Spleen (tissue), 11 donors: ENCODE measurements at regions not wholly inside any gene's neighbourhood (a gene's known extent, or its start where the extent isn't known, plus 50 kb on each side); places are given as distances from the start of the nearest gene placed in this dataset.

Source experiments
- DNase-seq: peaks from one replicate; pipeline ENCODE4 v3.0.0-alpha.2; 2020
- H3K27ac ChIP-seq, 8 donors: fragments of 200-600 bp; sonication (generic) in 7 of 8; 1 replicate in 4 of 8; 2 replicates in 4 of 8; pipeline versions ENCODE4 v1.5.0 to v1.8.0; 2016 to 2021; ENCODE audit warnings: inconsistent platforms in 4 of 8, mild to moderate bottlenecking in 4 of 8, moderate library complexity in 1 of 8
- H3K27me3 ChIP-seq, 7 donors: fragments of 200-600 bp; sonication (generic) in 6 of 7; replicated peaks in 1 of 7; 1 replicate in 4 of 7; 2 replicates in 3 of 7; pipeline versions ENCODE4 v1.5.0 to v1.8.0; 2016 to 2021; ENCODE audit warnings: inconsistent platforms in 3 of 7, mild to moderate bottlenecking in 1 of 7
- H3K36me3 ChIP-seq, 6 donors: fragments of 200-600 bp; sonication (generic) in 5 of 6; 1 replicate in 4 of 6; 2 replicates in 2 of 6; pipeline versions ENCODE4 v1.5.0 to v1.8.0; 2016 to 2021; ENCODE audit warnings: inconsistent platforms in 2 of 6
- H3K4me1 ChIP-seq, 6 donors: fragments of 200-600 bp; sonication (generic) in 5 of 6; 1 replicate in 3 of 6; 2 replicates in 3 of 6; pipeline versions ENCODE4 v1.5.0 to v1.8.0; 2016 to 2021; ENCODE audit warnings: inconsistent platforms in 3 of 6
- H3K4me3 ChIP-seq, 8 donors: fragments of 200-600 bp; sonication (generic) in 7 of 8; 1 replicate in 4 of 8; 2 replicates in 4 of 8; pipeline versions ENCODE4 v1.5.0 to v1.8.0; 2016 to 2021; ENCODE audit warnings: inconsistent platforms in 4 of 8, mild to moderate bottlenecking in 4 of 8, moderate library complexity in 2 of 8
- H3K9me3 ChIP-seq, 8 donors: fragments of 200-600 bp; sonication (generic) in 7 of 8; 1 replicate in 4 of 8; 2 replicates in 4 of 8; pipeline versions ENCODE4 v1.5.0 to v1.8.0; 2016 to 2021; ENCODE audit warnings: inconsistent platforms in 4 of 8
- CTCF ChIP-seq, 11 experiments: fragments of 200-600 bp in 7 of 11; fragments of 450-650 bp in 4 of 11; sonication (generic) in 4 of 11; IDR thresholded peaks in 8 of 11; conservative IDR thresholded peaks in 3 of 11; 1 replicate in 7 of 11; 2 replicates in 4 of 11; pipeline versions ENCODE4 v1.4.0 to v1.8.0; 2016 to 2021; ENCODE audit warnings: antibody characterized with exemption in 11 of 11, inconsistent platforms in 4 of 11, mild to moderate bottlenecking in 1 of 11
- POLR2A ChIP-seq, 3 donors: fragments of 450-650 bp; IDR thresholded peaks; one replicate each; pipeline ENCODE4 v1.5.1; 2017; ENCODE audit warnings: antibody characterized with exemption in 3 of 3, mild to moderate bottlenecking in 1 of 3
- POLR2AphosphoS5 ChIP-seq, 3 donors: sonication (generic); formaldehyde crosslinking; IDR thresholded peaks; one replicate each; pipeline ENCODE4 v1.5.1; 2017; ENCODE audit warnings: antibody characterized with exemption in 3 of 3
- WGBS, 5 donors: extraction: QIAGEN DNeasy Blood & Tissue Kit in 3 of 5; methylation state at CpG; one replicate each; pipeline versions ENCODE4 v1.1.5 to v1.1.7; 2013 to 2018; 5-methylcytosine and 5-hydroxymethylcytosine counted together
- intact Hi-C: fragments of 100-400 bp; cut with DNase I; formaldehyde crosslinking; loops from one replicate; pipeline ENCODE4 v1.15.0; 2023; ENCODE audit warnings: low total_unique reads
- donor health status: healthy with polysubstance abuse.
- donor health status: DM: no; HTN: no; CAD: no; lungs with moderate emphysema.
- donor health status: DM: no; HTN: no; CAD: no.
- donor health status: Bipolar disorder and iron deficiency.
- donor health status: healthy.
- donor health status: DM: no; HTN: no; CAD: no.
- donor health status: DM: yes; HTN: yes; CAD: no.

DNA sequence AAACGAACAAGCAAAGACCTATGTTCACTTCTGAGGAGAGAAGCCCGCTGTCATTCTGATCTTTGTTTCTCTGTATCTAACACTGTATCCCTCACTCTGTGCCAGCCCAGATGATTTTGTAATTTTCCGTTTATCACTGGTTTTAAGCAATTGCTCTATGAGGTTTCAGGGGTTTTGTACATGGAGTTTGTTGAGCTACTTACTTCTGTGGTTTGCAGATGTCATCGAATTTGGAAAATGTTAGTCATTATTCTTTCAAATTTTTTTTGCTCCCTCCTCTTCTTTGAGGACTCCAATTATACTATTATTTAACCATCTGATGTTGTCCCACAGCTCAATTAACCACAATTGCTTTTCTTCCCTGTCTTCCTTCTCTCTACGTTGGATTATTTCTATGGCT, 650.9 kb upstream of the IGFBP3 start:
- Histone ChIP-seq H3K4me3 (no peak overlapping the region), H3K4me1 (peaks cover 0 to 8% (median 5%) of the 10 kb centered on the region in 6 donors), H3K27me3 (no peaks in the 10 kb centered on the region), H3K36me3 (no peaks in the 10 kb centered on the region), H3K27ac (no peak overlapping the region), H3K9me3 (peaks cover 0 to 13% (median 0%) of the 10 kb centered on the region in 8 donors)
- intact Hi-C loops = no loop called here
- WGBS, 5 donors = 82 to 90% (median 83%) methylated on average over 5 of the region's 5 CpGs
- TF ChIP-seq POLR2A (IDR thresholded peaks at IDR 0.05) = no peak
- no peak for TF ChIP-seq POLR2AphosphoS5 (IDR thresholded peaks at IDR 0.05)
- DNase-seq = no peak

GRCh38 chr7:46569133-46569465, 648.0 kb upstream of the IGFBP3 start:
- H3K9me3 ChIP-seq = peaks cover 0 to 10% (median 0%) of the 10 kb centered on the region in 8 donors
- DNase-seq = no peak
- TF ChIP-seq POLR2AphosphoS5 (IDR thresholded peaks at IDR 0.05) (no peak), POLR2A (IDR thresholded peaks at IDR 0.05) (no peak), CTCF (IDR thresholded peaks at IDR 0.05 in 8 of 11, conservative IDR thresholded peaks at IDR 0.05 in 3 of 11) (no peak)
- WGBS, 5 donors = 23 to 44% (median 33%) methylated on average over 2 of the region's 2 CpGs
- intact Hi-C loops = no loop called here
- H3K4me1 ChIP-seq = peaks cover 0 to 8% (median 5%) of the 10 kb centered on the region in 6 donors
- H3K4me3 ChIP-seq = no peak overlapping the region
- no peaks in the 10 kb centered on the region for H3K27me3 ChIP-seq
- H3K27ac ChIP-seq = peak overlapping the region in 5 of 8 donors; percentile 15 to 55 (median 39)
- H3K36me3 ChIP-seq = no peaks in the 10 kb centered on the region

GRCh38 chr7:46568420-46569132, 647.5 kb upstream of the IGFBP3 start:
- peak in 1 of 3 donors; percentile 17 for TF ChIP-seq POLR2AphosphoS5 (IDR thresholded peaks at IDR 0.05)
- TF ChIP-seq POLR2A (IDR thresholded peaks at IDR 0.05) = no peak
- no peak for TF ChIP-seq CTCF (IDR thresholded peaks at IDR 0.05 in 8 of 11, conservative IDR thresholded peaks at IDR 0.05 in 3 of 11)
- peaks cover 0 to 8% (median 5%) of the 10 kb centered on the region in 6 donors for H3K4me1 ChIP-seq
- H3K9me3 ChIP-seq = peaks cover 0 to 12% (median 0%) of the 10 kb centered on the region in 8 donors
- no peak for DNase-seq
- peak overlapping the region in 5 of 8 donors; percentile 15 to 55 (median 39) for H3K27ac ChIP-seq
- H3K27me3 ChIP-seq = no peaks in the 10 kb centered on the region
- intact Hi-C loops = no loop called here
- no peaks in the 10 kb centered on the region for H3K36me3 ChIP-seq
- H3K4me3 ChIP-seq = no peak overlapping the region
- 53 to 78% (median 67%) methylated on average over 11 of the region's 11 CpGs for WGBS, 5 donors

- peaks cover 0 to 8% (median 5%) of the 10 kb centered on the region in 6 donors for H3K4me1 ChIP-seq
- WGBS, 5 donors = 74 to 88% (median 86%) methylated on average over 6 of the region's 6 CpGs
- H3K27ac ChIP-seq = peak overlapping the region in 3 of 8 donors; percentile 15 to 55 (median 48)
- H3K27me3 ChIP-seq = no peaks in the 10 kb centered on the region
- no peak overlapping the region for H3K4me3 ChIP-seq
- no peaks in the 10 kb centered on the region for H3K36me3 ChIP-seq
- H3K9me3 ChIP-seq = peaks cover 0 to 19% (median 5%) of the 10 kb centered on the region in 8 donors
- DNase-seq = no peak
- TF ChIP-seq POLR2A (IDR thresholded peaks at IDR 0.05) = no peak
- no peak for TF ChIP-seq POLR2AphosphoS5 (IDR thresholded peaks at IDR 0.05)
- no peak for TF ChIP-seq CTCF (IDR thresholded peaks at IDR 0.05 in 8 of 11, conservative IDR thresholded peaks at IDR 0.05 in 3 of 11)
- intact Hi-C loops = no loop called here
Observed at GRCh38 chr7:46567858-46568257, 646.8 kb upstream of the IGFBP3 start.
